ENCODE measurements at regions not wholly inside any gene's neighbourhood (a gene's known extent, or its start where the extent isn't known, plus 50 kb on each side); places are given as distances from the start of the nearest gene placed in this dataset.

DNA sequence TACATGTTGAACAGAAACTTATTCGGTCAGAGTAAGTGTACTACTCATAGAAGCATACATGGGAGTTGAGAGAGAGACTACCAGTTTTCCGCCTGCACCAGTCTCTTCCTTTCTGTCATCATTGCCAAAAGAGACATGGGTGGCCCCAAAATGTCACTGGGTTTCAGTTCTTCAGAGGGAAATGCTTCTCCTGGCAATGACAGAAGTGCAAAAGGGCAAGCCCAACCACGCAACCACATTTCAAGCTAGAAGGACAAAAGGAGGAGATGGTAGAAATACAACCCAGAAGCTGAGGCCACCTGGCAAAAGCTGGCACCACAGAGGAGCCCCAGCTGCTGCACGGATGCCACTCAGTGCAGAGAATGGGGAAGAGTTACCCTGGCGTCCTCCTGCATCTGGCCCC is 320.1 kb downstream of the BCOR start:
- peak overlapping the region; percentile 98 for H3K27ac ChIP-seq (ENCODE audit: low read depth, low read length, poor library complexity, severe bottlenecking)
- H3F3A ChIP-seq (ENCODE audit: insufficient read depth, low read length) = no peaks in the 10 kb centered on the region
- H2AFZ ChIP-seq (ENCODE audit: low read length) = no peak overlapping the region
- no peaks in the 10 kb centered on the region for H3K9me3 ChIP-seq (ENCODE audit: low read length)
- H3K27me3 ChIP-seq (ENCODE audit: insufficient read depth, low read length) = no peaks in the 10 kb centered on the region
- TF ChIP-seq EZH2 (IDR thresholded peaks at IDR 0.05; ENCODE audit: borderline replicate concordance, low read length) = no peak
- TF ChIP-seq, protein P1, sequence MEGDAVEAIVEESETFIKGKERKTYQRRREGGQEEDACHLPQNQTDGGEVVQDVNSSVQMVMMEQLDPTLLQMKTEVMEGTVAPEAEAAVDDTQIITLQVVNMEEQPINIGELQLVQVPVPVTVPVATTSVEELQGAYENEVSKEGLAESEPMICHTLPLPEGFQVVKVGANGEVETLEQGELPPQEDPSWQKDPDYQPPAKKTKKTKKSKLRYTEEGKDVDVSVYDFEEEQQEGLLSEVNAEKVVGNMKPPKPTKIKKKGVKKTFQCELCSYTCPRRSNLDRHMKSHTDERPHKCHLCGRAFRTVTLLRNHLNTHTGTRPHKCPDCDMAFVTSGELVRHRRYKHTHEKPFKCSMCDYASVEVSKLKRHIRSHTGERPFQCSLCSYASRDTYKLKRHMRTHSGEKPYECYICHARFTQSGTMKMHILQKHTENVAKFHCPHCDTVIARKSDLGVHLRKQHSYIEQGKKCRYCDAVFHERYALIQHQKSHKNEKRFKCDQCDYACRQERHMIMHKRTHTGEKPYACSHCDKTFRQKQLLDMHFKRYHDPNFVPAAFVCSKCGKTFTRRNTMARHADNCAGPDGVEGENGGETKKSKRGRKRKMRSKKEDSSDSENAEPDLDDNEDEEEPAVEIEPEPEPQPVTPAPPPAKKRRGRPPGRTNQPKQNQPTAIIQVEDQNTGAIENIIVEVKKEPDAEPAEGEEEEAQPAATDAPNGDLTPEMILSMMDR (IDR thresholded peaks at IDR 0.05; ENCODE audit: low read length) = no peak
- peak overlapping the region; percentile 60; the same call in 1 of the 2 replicates for H3K9ac ChIP-seq (ENCODE audit: low read length)
- peaks cover 24% of the 10 kb centered on the region for H3K36me3 ChIP-seq (ENCODE audit: insufficient read depth, low read length)
- H3K4me1 ChIP-seq (ENCODE audit: insufficient read depth, low read length, severe bottlenecking) = peaks cover 57% of the 10 kb centered on the region
- H3K9me2 ChIP-seq (ENCODE audit: low read depth, low read length) = no peaks in the 10 kb centered on the region
- no peak overlapping the region; the same call in 1 of the 2 replicates for H3K4me2 ChIP-seq (ENCODE audit: low read length)
- no peaks in the 10 kb centered on the region for H4K20me1 ChIP-seq (ENCODE audit: insufficient read depth, low read length)
- H3K4me3 ChIP-seq (ENCODE audit: low read depth, low read length, poor library complexity, severe bottlenecking) = no peak overlapping the region
- no peaks in the 10 kb centered on the region for H3K79me2 ChIP-seq (ENCODE audit: insufficient read depth, low read length)

DNA sequence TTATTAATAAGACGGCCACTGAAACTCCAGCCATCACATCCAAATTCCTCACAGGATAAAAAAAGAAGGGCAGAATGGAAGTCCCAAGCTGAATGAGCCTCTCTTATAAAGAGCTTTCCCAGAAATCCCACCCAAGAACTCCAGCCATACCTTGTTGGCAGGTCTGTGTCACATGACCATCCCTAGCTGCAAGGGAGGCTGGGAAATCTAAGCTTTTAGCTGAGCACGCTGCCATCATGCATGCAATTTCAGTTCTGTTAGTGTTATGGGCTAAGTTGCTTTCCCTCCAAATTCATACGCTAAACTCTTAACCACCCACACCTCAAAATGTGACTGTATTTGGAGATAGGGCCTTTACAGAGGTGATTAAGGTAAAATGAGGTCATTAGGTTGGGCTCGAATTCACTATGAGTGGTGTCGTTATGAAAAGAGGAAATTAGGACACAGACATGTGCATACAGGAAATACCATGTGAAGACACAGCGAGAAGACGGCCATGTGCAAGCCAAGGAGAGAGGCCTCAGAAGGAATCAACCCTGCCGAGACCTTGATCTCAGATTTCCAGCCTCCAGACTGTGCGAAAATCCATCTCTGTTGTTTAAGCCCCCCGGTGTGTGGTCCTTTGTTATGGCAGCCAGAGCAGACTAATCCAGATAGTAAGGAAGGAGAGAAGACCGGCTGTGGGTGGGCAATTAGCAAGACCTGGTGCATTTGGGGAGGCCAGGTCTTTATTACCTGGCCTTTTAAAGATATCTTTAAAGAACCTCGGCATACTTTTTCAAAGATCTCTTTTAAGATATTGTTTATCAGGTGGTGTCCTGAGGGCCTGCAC is 317.6 kb downstream of the BCOR start:
- Histone ChIP-seq H3K9ac (ENCODE audit: low read length) (no peak overlapping the region), H2AFZ (ENCODE audit: low read length) (no peak overlapping the region), H3K27ac (ENCODE audit: low read depth, low read length, poor library complexity, severe bottlenecking) (peak overlapping the region; percentile 30), H3K4me1 (ENCODE audit: insufficient read depth, low read length, severe bottlenecking) (peaks cover 31% of the 10 kb centered on the region), H3K79me2 (ENCODE audit: insufficient read depth, low read length) (no peaks in the 10 kb centered on the region), H3K9me3 (ENCODE audit: low read length) (no peaks in the 10 kb centered on the region), H3K27me3 (ENCODE audit: insufficient read depth, low read length) (no peaks in the 10 kb centered on the region), H3K36me3 (ENCODE audit: insufficient read depth, low read length) (peaks cover 24% of the 10 kb centered on the region), H4K20me1 (ENCODE audit: insufficient read depth, low read length) (no peaks in the 10 kb centered on the region), H3K4me2 (ENCODE audit: low read length) (no peak overlapping the region), H3F3A (ENCODE audit: insufficient read depth, low read length) (no peaks in the 10 kb centered on the region), H3K9me2 (ENCODE audit: low read depth, low read length) (no peaks in the 10 kb centered on the region), H3K4me3 (ENCODE audit: low read depth, low read length, poor library complexity, severe bottlenecking) (no peak overlapping the region)
- TF ChIP-seq, protein P1 (IDR thresholded peaks at IDR 0.05; ENCODE audit: low read length) = no peak
- TF ChIP-seq EZH2 (IDR thresholded peaks at IDR 0.05; ENCODE audit: borderline replicate concordance, low read length) = no peak

DNA sequence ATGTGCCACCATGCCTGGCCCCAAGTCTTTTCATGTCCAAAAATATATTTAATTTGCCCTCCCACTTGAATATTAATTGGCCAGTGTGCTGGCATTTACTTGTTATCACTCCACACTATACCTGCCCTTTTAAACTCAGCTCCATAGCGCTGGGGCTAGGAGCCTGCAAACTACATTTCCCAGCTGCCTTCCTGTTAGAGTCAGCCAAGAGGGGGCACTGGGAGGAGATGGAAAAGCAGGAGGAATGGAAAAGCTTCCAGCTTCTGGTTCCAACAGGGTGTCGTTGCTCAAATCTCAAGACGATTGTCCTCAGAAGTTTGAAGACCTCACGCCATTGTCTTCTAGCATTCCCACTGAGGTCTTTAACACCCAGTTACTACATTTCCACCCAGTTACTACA is 315.5 kb downstream of the BCOR start:
- Histone ChIP-seq H3K27me3 (ENCODE audit: insufficient read depth, low read length) (no peaks in the 10 kb centered on the region), H3K9ac (ENCODE audit: low read length) (no peak overlapping the region), H2AFZ (ENCODE audit: low read length) (no peak overlapping the region), H3K4me2 (ENCODE audit: low read length) (no peak overlapping the region), H3K27ac (ENCODE audit: low read depth, low read length, poor library complexity, severe bottlenecking) (no peak overlapping the region), H3F3A (ENCODE audit: insufficient read depth, low read length) (no peaks in the 10 kb centered on the region), H3K79me2 (ENCODE audit: insufficient read depth, low read length) (no peaks in the 10 kb centered on the region), H3K36me3 (ENCODE audit: insufficient read depth, low read length) (peaks cover 18% of the 10 kb centered on the region), H3K9me2 (ENCODE audit: low read depth, low read length) (no peaks in the 10 kb centered on the region), H3K4me1 (ENCODE audit: insufficient read depth, low read length, severe bottlenecking) (peaks cover 11% of the 10 kb centered on the region), H3K9me3 (ENCODE audit: low read length) (no peaks in the 10 kb centered on the region), H4K20me1 (ENCODE audit: insufficient read depth, low read length) (no peaks in the 10 kb centered on the region), H3K4me3 (ENCODE audit: low read depth, low read length, poor library complexity, severe bottlenecking) (no peak overlapping the region)
- TF ChIP-seq EZH2 (IDR thresholded peaks at IDR 0.05; ENCODE audit: borderline replicate concordance, low read length) = no peak
